Breast epithelium (tissue), 4 donors: ENCODE measurements at regions not wholly inside any gene's neighbourhood (a gene's known extent, or its start where the extent isn't known, plus 50 kb on each side); places are given as distances from the start of the nearest gene placed in this dataset.

Experiments used
- DNase-seq, 2 donors: peaks; one replicate each; pipeline ENCODE4 v3.0.0-alpha.2; 2019; ENCODE audit warnings: low spot score in 2 of 2
- H3K27ac ChIP-seq, 2 donors: fragments of 200-600 bp; sonication (generic) in 1 of 2; one replicate each; pipeline ENCODE4 v1.5.1; 2016 to 2019; ENCODE audit warnings: mild to moderate bottlenecking in 1 of 2
- H3K27me3 ChIP-seq, 2 donors: fragments of 200-600 bp; sonication (generic) in 1 of 2; one replicate each; pipeline versions ENCODE4 v1.5.1 to v1.6.0; 2017 to 2019; ENCODE audit warnings: control low read depth in 1 of 2, mild to moderate bottlenecking in 1 of 2
- H3K36me3 ChIP-seq: fragments of 200-600 bp; one replicate; pipeline ENCODE4 v1.5.1; 2019
- H3K4me1 ChIP-seq, 2 donors: fragments of 200-600 bp; sonication (generic); one replicate each; pipeline ENCODE4 v1.5.1; 2016 to 2019; ENCODE audit warnings: control low read depth in 1 of 2
- H3K4me3 ChIP-seq, 3 donors: fragments of 200-600 bp; sonication (generic); 1 replicate in 2 of 3; 2 replicates in 1 of 3; pipeline ENCODE4 v1.5.1; 2016 to 2019; ENCODE audit warnings: mild to moderate bottlenecking in 3 of 3, moderate library complexity in 2 of 3
- H3K9me3 ChIP-seq, 2 donors: fragments of 200-600 bp; sonication (generic) in 1 of 2; one replicate each; pipeline ENCODE4 v1.5.1; 2016 to 2019; ENCODE audit warnings: control low read depth in 1 of 2
- CTCF ChIP-seq, 3 donors: fragments of 450-650 bp; IDR thresholded peaks; one replicate each; pipeline ENCODE4 v1.5.1; 2016 to 2017; ENCODE audit warnings: antibody characterized with exemption in 3 of 3, mild to moderate bottlenecking in 3 of 3, moderate library complexity in 3 of 3
- POLR2A ChIP-seq: fragments of 450-650 bp; IDR thresholded peaks from one replicate; pipeline ENCODE4 v1.6.1; 2016; ENCODE audit warnings: antibody characterized with exemption, mild to moderate bottlenecking, moderate library complexity
- POLR2AphosphoS5 ChIP-seq, 3 donors: sonication (generic); formaldehyde crosslinking; IDR thresholded peaks; one replicate each; pipeline ENCODE4 v1.6.1; 2017; ENCODE audit warnings: antibody characterized with exemption in 3 of 3
- intact Hi-C: fragments of 100-400 bp; cut with DNase I; formaldehyde crosslinking; loops from one replicate; pipeline ENCODE4 v1.15.1; 2023; ENCODE audit warnings: low total_unique reads

DNA sequence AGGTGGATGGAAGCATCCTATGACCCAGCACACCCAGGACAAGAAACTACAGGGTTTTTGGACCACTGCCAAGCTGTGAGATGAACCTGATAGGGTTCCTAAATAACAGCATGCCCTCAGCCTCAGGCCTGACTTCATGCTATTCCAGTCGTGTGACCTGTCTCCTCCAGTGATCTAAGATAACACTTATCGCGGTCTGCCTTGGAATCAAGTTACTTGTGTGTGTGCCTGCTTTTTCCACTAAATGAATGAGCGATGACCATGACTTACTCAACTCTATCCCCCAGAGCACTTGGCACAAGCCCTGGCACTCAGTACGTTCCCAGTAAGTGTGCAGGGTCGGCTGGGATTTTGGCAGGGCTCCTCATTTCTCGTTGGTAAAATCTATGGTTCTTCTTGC, 172.7 kb upstream of the TP63 start:
- no peaks in the 10 kb centered on the region for H3K36me3 ChIP-seq
- H3K4me3 ChIP-seq = no peak overlapping the region
- H3K27me3 ChIP-seq = no peaks in the 10 kb centered on the region
- H3K4me1 ChIP-seq = peaks cover 0 to 8% of the 10 kb centered on the region in 2 donors
- peaks cover 0 to 7% of the 10 kb centered on the region in 2 donors for H3K9me3 ChIP-seq
- intact Hi-C loops = no loop called here
- H3K27ac ChIP-seq = peak overlapping the region in 1 of 2 donors; percentile 30
- peak in 1 of 2 donors; percentile 27 for DNase-seq
- TF ChIP-seq POLR2AphosphoS5 (IDR thresholded peaks at IDR 0.05) (no peak), CTCF (IDR thresholded peaks at IDR 0.05) (no peak), POLR2A (no peak)

DNA sequence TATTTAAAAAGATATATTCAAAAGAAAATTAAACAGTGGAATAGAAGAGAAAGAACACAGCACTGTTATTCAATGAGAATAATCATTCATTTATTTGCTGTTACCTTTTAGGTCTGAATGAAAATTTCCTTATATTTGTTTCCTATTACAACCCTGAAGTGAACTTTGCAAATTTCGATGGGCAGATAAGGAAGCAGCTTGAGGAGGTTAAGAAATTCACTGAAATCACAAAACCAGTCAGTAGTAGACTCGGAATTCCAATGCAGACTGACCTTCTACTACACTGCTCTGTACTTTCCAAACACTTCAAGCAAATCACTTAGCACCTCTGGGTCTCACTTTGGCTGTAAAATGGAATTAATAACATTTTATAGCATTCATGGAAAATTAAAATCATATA, 172.0 kb upstream of the TP63 start:
- Histone ChIP-seq H3K4me1 (peaks cover 0 to 8% of the 10 kb centered on the region in 2 donors), H3K36me3 (no peaks in the 10 kb centered on the region), H3K27ac (no peak overlapping the region), H3K27me3 (no peaks in the 10 kb centered on the region), H3K4me3 (no peak overlapping the region), H3K9me3 (peaks cover 0 to 7% of the 10 kb centered on the region in 2 donors)
- intact Hi-C loops = no loop called here
- DNase-seq = no peak
- TF ChIP-seq CTCF (IDR thresholded peaks at IDR 0.05) (no peak), POLR2AphosphoS5 (IDR thresholded peaks at IDR 0.05) (no peak), POLR2A (no peak)

DNA sequence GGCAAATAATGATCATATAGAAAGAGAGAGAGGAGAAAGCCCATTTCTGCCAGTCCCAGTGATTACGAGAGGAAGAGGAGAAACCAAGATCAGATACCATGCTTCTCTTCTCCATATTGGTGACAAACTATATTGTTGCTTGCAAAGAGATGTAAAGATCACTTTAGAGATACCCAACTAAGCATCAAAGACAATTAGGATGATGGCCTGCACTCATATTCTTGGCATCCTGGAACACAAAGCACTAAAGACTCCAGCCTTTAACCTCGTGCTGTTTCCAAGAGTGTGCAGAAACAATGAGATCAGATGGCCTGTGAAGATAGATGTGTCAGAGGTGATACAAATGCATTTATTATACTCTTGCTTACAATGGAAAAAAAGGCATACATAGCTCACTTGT, 170.7 kb upstream of the TP63 start:
- H3K27ac ChIP-seq = no peak overlapping the region
- DNase-seq = no peak
- no peak overlapping the region for H3K4me3 ChIP-seq
- no peaks in the 10 kb centered on the region for H3K27me3 ChIP-seq
- no peaks in the 10 kb centered on the region for H3K36me3 ChIP-seq
- TF ChIP-seq POLR2AphosphoS5 (IDR thresholded peaks at IDR 0.05) = no peak
- no peak for TF ChIP-seq CTCF (IDR thresholded peaks at IDR 0.05)
- no peak for TF ChIP-seq POLR2A
- H3K4me1 ChIP-seq = peaks cover 0 to 8% of the 10 kb centered on the region in 2 donors
- intact Hi-C loops = no loop called here
- H3K9me3 ChIP-seq = peaks cover 0 to 7% of the 10 kb centered on the region in 2 donors

DNA sequence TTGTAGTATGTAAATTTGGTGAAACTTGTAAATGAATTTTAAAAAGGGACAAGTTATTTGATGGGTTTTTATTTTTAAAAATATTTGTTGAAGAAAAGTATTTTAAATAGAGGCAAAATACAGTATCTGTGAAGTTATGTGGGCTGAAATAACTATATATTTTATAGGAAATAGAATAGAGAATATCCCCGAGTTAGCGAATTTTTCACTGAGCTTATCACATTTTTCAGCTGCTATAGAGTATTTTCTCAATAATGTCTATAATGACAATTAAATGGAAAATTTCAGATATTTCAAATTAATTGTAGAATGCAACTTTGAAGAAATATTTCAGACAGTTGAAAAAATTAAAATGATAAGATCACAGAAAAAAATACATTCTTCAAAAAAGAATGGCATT, 166.4 kb upstream of the TP63 start:
- intact Hi-C loops = no loop called here
- H3K27me3 ChIP-seq = no peaks in the 10 kb centered on the region
- H3K36me3 ChIP-seq = no peaks in the 10 kb centered on the region
- H3K4me3 ChIP-seq = no peak overlapping the region
- TF ChIP-seq POLR2A (no peak), POLR2AphosphoS5 (IDR thresholded peaks at IDR 0.05) (no peak), CTCF (IDR thresholded peaks at IDR 0.05) (no peak)
- DNase-seq = no peak
- H3K4me1 ChIP-seq = no peaks in the 10 kb centered on the region
- no peak overlapping the region for H3K27ac ChIP-seq
- peaks cover 0 to 7% of the 10 kb centered on the region in 2 donors for H3K9me3 ChIP-seq

- H3K9me3 ChIP-seq = peaks cover 0 to 7% of the 10 kb centered on the region in 2 donors
- intact Hi-C loops = no loop called here
- no peaks in the 10 kb centered on the region for H3K4me1 ChIP-seq
- H3K36me3 ChIP-seq = no peaks in the 10 kb centered on the region
- H3K27me3 ChIP-seq = no peaks in the 10 kb centered on the region
- no peak overlapping the region for H3K27ac ChIP-seq
- no peak overlapping the region for H3K4me3 ChIP-seq
- no peak for DNase-seq
- no peak for TF ChIP-seq CTCF (IDR thresholded peaks at IDR 0.05)
- no peak for TF ChIP-seq POLR2AphosphoS5 (IDR thresholded peaks at IDR 0.05)
- TF ChIP-seq POLR2A = no peak
Measured at GRCh38 chr3:189466004-189466403, 165.2 kb upstream of the TP63 start.
